ENCODE measurements at regions not wholly inside any gene's neighbourhood (a gene's known extent, or its start where the extent isn't known, plus 50 kb on each side); places are given as distances from the start of the nearest gene placed in this dataset.

DNA sequence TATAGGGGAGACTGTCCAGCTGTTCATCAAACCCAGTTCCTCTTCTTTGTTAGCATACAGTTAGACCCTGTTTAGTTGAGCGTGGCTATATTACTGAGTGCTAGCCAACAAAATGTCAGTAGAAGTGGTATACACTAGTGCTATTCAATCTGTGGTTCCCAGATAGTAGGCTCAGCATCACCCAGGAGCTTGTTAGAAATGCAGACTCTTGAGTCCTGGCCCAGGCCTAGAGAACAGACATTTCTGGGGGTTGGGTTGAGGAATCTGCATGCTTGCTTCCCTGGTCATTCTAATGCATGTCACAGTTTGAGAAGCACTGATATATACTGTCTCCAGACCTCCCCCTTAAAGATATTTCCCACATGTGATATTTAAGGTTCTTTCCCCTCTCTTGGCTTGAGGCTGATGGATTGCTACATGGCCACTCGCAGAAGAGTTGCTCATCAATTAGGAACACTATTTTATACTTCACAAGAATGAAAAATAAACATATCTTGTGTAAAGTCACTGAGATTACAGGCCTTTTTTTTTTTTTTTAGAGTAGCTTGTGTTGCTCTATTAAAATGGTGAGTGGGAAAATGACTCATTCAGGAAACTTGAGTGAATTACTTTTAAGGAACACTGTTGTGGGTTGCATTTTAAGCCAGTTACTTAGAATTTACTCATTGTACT is 289.0 kb downstream of the STIM2 start:
- intact Hi-C loops (cut with DNase I), result no loop called here
- H3K27ac ChIP-seq (ENCODE audit: low read depth in 2 of 2, low read length in 2 of 2), result no peak overlapping the region
- no peaks in the 10 kb centered on the region for H3K27me3 ChIP-seq (ENCODE audit: control insufficient read depth, insufficient read depth, low read length)
- no peak for FAIRE-seq
- H3K4me1 ChIP-seq (ENCODE audit: control insufficient read depth in 2 of 3, insufficient read depth in 2 of 3, low read depth in 1 of 3, low read length in 3 of 3), result no peaks in the 10 kb centered on the region
- DNase-seq, result no peak
- no peaks in the 10 kb centered on the region for H3K36me3 ChIP-seq (ENCODE audit: control insufficient read depth in 2 of 3, insufficient read depth in 3 of 3, low read length in 3 of 3)
- TF ChIP-seq, protein P1, sequence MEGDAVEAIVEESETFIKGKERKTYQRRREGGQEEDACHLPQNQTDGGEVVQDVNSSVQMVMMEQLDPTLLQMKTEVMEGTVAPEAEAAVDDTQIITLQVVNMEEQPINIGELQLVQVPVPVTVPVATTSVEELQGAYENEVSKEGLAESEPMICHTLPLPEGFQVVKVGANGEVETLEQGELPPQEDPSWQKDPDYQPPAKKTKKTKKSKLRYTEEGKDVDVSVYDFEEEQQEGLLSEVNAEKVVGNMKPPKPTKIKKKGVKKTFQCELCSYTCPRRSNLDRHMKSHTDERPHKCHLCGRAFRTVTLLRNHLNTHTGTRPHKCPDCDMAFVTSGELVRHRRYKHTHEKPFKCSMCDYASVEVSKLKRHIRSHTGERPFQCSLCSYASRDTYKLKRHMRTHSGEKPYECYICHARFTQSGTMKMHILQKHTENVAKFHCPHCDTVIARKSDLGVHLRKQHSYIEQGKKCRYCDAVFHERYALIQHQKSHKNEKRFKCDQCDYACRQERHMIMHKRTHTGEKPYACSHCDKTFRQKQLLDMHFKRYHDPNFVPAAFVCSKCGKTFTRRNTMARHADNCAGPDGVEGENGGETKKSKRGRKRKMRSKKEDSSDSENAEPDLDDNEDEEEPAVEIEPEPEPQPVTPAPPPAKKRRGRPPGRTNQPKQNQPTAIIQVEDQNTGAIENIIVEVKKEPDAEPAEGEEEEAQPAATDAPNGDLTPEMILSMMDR (IDR thresholded peaks at IDR 0.05; ENCODE audit: borderline replicate concordance, extremely low read depth, insufficient read depth), result no peak
- H3K9ac ChIP-seq (ENCODE audit: low read length in 3 of 3), result no peak overlapping the region
- no peaks in the 10 kb centered on the region for H3K9me3 ChIP-seq (ENCODE audit: control insufficient read depth in 2 of 3, insufficient read depth in 1 of 3, low read length in 3 of 3)
- no peak overlapping the region for H3K4me3 ChIP-seq (ENCODE audit: low read length in 3 of 3)

DNA sequence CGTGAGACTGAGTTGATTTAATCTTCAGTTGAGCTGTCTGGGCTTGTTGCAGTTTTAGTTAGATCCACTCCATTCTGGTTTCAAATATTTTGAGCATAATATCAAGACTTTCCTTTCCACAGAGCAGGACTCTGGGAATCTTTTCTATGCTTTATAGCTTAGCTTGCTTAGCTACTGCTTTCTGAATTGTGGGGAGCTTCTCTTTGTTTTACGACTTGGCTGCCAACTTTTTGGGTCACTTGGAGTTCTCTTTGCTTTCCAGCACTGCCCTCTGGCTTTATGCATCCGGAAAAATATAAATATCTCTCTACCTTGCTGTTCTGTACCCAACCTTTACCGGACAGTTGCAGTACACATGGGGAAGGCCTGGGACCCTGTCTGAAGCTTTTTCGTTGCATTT is 292.1 kb downstream of the STIM2 start:
- Histone ChIP-seq H3K36me3 (ENCODE audit: control insufficient read depth in 2 of 3, insufficient read depth in 3 of 3, low read length in 3 of 3) (no peaks in the 10 kb centered on the region), H3K9ac (ENCODE audit: low read length in 3 of 3) (no peak overlapping the region), H3K27me3 (ENCODE audit: control insufficient read depth, insufficient read depth, low read length) (no peaks in the 10 kb centered on the region), H3K9me3 (ENCODE audit: control insufficient read depth in 2 of 3, insufficient read depth in 1 of 3, low read length in 3 of 3) (no peaks in the 10 kb centered on the region), H3K4me3 (ENCODE audit: low read length in 3 of 3) (no peak overlapping the region), H3K4me1 (ENCODE audit: control insufficient read depth in 2 of 3, insufficient read depth in 2 of 3, low read depth in 1 of 3, low read length in 3 of 3) (no peaks in the 10 kb centered on the region), H3K27ac (ENCODE audit: low read depth in 2 of 2, low read length in 2 of 2) (no peak overlapping the region)
- TF ChIP-seq, protein P1 (IDR thresholded peaks at IDR 0.05; ENCODE audit: borderline replicate concordance, extremely low read depth, insufficient read depth), result no peak
- no peak for DNase-seq
- intact Hi-C loops (cut with DNase I), result no loop called here
- FAIRE-seq, result no peak

DNA sequence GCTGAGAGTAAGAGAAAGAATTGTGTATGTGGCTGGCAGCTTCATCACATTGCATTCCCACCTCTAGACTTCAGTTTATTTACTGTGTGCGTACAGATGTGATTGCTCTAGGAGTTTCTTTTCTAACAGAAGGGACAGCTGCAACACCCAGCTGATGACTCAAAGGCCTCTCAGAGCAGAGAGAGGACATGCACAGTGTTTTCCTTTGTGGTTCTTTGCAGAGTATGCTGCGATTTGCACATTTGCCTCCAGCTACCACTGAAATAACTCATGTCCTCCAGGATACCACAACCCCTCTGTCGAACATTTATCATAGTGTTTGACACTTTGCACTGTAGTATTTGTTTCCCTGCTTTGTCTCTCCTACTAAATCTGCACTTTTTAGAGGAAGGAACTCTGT is 294.1 kb downstream of the STIM2 start:
- Histone ChIP-seq H3K27ac (ENCODE audit: low read depth in 2 of 2, low read length in 2 of 2) (no peak overlapping the region), H3K4me3 (ENCODE audit: low read length in 3 of 3) (no peak overlapping the region), H3K27me3 (ENCODE audit: control insufficient read depth, insufficient read depth, low read length) (no peaks in the 10 kb centered on the region), H3K9ac (ENCODE audit: low read length in 3 of 3) (no peak overlapping the region), H3K4me1 (ENCODE audit: control insufficient read depth in 2 of 3, insufficient read depth in 2 of 3, low read depth in 1 of 3, low read length in 3 of 3) (no peaks in the 10 kb centered on the region), H3K9me3 (ENCODE audit: control insufficient read depth in 2 of 3, insufficient read depth in 1 of 3, low read length in 3 of 3) (no peaks in the 10 kb centered on the region), H3K36me3 (ENCODE audit: control insufficient read depth in 2 of 3, insufficient read depth in 3 of 3, low read length in 3 of 3) (no peaks in the 10 kb centered on the region)
- intact Hi-C loops (cut with DNase I), result no loop called here
- no peak for FAIRE-seq
- peak in 3 of 5 donors; percentile 17 to 75 (median 45) for DNase-seq
- TF ChIP-seq, protein P1 (IDR thresholded peaks at IDR 0.05; ENCODE audit: borderline replicate concordance, extremely low read depth, insufficient read depth), result no peak

DNA sequence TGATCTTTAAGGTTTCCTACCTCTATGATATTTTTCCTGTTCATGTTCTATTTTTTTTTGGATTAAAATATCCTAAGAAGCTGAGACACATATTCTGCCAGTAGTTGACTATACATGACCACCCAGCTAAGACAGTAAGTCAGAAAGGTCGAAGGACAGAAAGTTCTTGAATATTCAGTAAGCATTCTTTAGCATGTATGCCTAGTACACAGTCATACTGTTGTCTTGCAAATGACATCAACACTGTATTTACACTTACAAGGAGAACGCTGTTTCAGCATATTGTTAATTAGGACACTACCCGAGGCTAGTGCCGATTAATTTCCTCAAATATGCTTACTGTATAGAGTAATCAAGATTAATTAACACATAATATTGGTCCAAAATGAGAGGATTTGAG is 300.6 kb downstream of the STIM2 start:
- intact Hi-C loops (cut with DNase I), result no loop called here
- FAIRE-seq (no peak), DNase-seq (no peak)
- Histone ChIP-seq H3K27ac (ENCODE audit: low read depth in 2 of 2, low read length in 2 of 2) (no peak overlapping the region), H3K4me3 (ENCODE audit: low read length in 3 of 3) (no peak overlapping the region), H3K36me3 (ENCODE audit: control insufficient read depth in 2 of 3, insufficient read depth in 3 of 3, low read length in 3 of 3) (no peaks in the 10 kb centered on the region), H3K9me3 (ENCODE audit: control insufficient read depth in 2 of 3, insufficient read depth in 1 of 3, low read length in 3 of 3) (no peaks in the 10 kb centered on the region), H3K27me3 (ENCODE audit: control insufficient read depth, insufficient read depth, low read length) (no peaks in the 10 kb centered on the region), H3K4me1 (ENCODE audit: control insufficient read depth in 2 of 3, insufficient read depth in 2 of 3, low read depth in 1 of 3, low read length in 3 of 3) (no peaks in the 10 kb centered on the region), H3K9ac (ENCODE audit: low read length in 3 of 3) (no peak overlapping the region)
- TF ChIP-seq, protein P1 (IDR thresholded peaks at IDR 0.05; ENCODE audit: borderline replicate concordance, extremely low read depth, insufficient read depth), result no peak
